H9 (cell line): ENCODE measurements at regions not wholly inside any gene's neighbourhood (a gene's known extent, or its start where the extent isn't known, plus 50 kb on each side); places are given as distances from the start of the nearest gene placed in this dataset.

ENCODE experiments used
- DNase-seq: peaks from one replicate; pipeline ENCODE4 v3.0.0-alpha.2; 2017
- H2AFZ ChIP-seq: one replicate; pipeline ENCODE4 v1.6.1; 2013; ENCODE audit warnings: mild to moderate bottlenecking, low read length, control low read depth, moderate library complexity
- H2AK5ac ChIP-seq: 2 replicates; pipeline ENCODE4 v1.6.1; 2013; ENCODE audit warnings: low read length, control low read depth, mixed read lengths; ENCODE audit not compliant: insufficient read length
- H2BK120ac ChIP-seq: one replicate; pipeline ENCODE4 v1.6.1; 2013; ENCODE audit warnings: low read depth, mild to moderate bottlenecking, low read length, control low read depth, inconsistent platforms; ENCODE audit not compliant: poor library complexity, severe bottlenecking
- H2BK12ac ChIP-seq: 2 replicates; pipeline ENCODE4 v1.6.1; 2013; ENCODE audit warnings: low read length, control low read depth, mixed read lengths, low read depth; ENCODE audit not compliant: insufficient read length
- H2BK15ac ChIP-seq: 2 replicates; pipeline ENCODE4 v1.6.1; 2013; ENCODE audit warnings: low read depth, low read length, control low read depth
- H2BK20ac ChIP-seq: one replicate; pipeline ENCODE4 v1.6.1; 2013; ENCODE audit warnings: low read depth, mild to moderate bottlenecking, low read length, control low read depth, inconsistent platforms; ENCODE audit not compliant: poor library complexity, severe bottlenecking
- H2BK5ac ChIP-seq: 2 replicates; pipeline ENCODE4 v1.6.1; 2013; ENCODE audit warnings: low read length, control low read depth, mixed read lengths; ENCODE audit not compliant: insufficient read length
- H3K14ac ChIP-seq: 2 replicates; pipeline ENCODE4 v1.6.1; 2013; ENCODE audit warnings: low read length, control low read depth; ENCODE audit not compliant: insufficient read depth
- H3K18ac ChIP-seq: 2 replicates; pipeline ENCODE4 v1.6.1; 2013; ENCODE audit warnings: low read depth, mild to moderate bottlenecking, mixed read lengths, low read length, control low read depth; ENCODE audit not compliant: insufficient read length
- H3K23ac ChIP-seq: 2 replicates; pipeline ENCODE4 v1.6.1; 2013; ENCODE audit warnings: low read length, control low read depth, mixed read lengths, low read depth; ENCODE audit not compliant: insufficient read length
- H3K23me2 ChIP-seq: 2 replicates; pipeline ENCODE4 v1.6.1; 2013; ENCODE audit warnings: low read depth, mild to moderate bottlenecking, mixed read lengths, low read length, control low read depth; ENCODE audit not compliant: insufficient read length, poor library complexity, severe bottlenecking
- H3K27ac ChIP-seq: 2 replicates; pipeline ENCODE4 v1.5.1; 2013; ENCODE audit warnings: low read length, control low read depth, mixed read lengths, low read depth; ENCODE audit not compliant: insufficient read length
- H3K27me3 ChIP-seq: 2 replicates; pipeline ENCODE4 v1.6.1; 2013; ENCODE audit warnings: low read length, control low read depth, inconsistent platforms; ENCODE audit not compliant: insufficient read depth
- H3K4ac ChIP-seq: 2 replicates; pipeline ENCODE4 v1.6.1; 2013; ENCODE audit warnings: low read depth, mild to moderate bottlenecking, control low read depth, inconsistent platforms, low read length, moderate library complexity
- H3K4me1 ChIP-seq: 2 replicates; pipeline ENCODE4 v1.6.1; 2013; ENCODE audit warnings: low read length, control low read depth, inconsistent platforms; ENCODE audit not compliant: insufficient read depth
- H3K4me2 ChIP-seq: 2 replicates; pipeline ENCODE4 v1.6.1; 2013; ENCODE audit warnings: low read length, control low read depth, mixed read lengths; ENCODE audit not compliant: insufficient read length, insufficient read depth
- H3K56ac ChIP-seq: 2 replicates; pipeline ENCODE4 v1.6.1; 2013; ENCODE audit warnings: low read depth, mild to moderate bottlenecking, mixed read lengths, low read length, control low read depth; ENCODE audit not compliant: insufficient read length
- H3K79me1 ChIP-seq: 2 replicates; pipeline ENCODE4 v1.6.1; 2013; ENCODE audit warnings: low read depth, mild to moderate bottlenecking, moderate library complexity, low read length, control low read depth, inconsistent platforms; ENCODE audit not compliant: insufficient read depth, poor library complexity, severe bottlenecking
- H3K79me2 ChIP-seq: 2 replicates; pipeline ENCODE4 v1.6.1; 2013; ENCODE audit warnings: low read length, control low read depth, inconsistent platforms; ENCODE audit not compliant: insufficient read depth
- H3K9ac ChIP-seq: 2 replicates; pipeline ENCODE4 v1.6.1; 2013; ENCODE audit warnings: low read length, control low read depth, mixed read lengths; ENCODE audit not compliant: insufficient read length; ENCODE audit errors: extremely low read depth
- H3K9me3 ChIP-seq: one replicate; pipeline ENCODE4 v1.6.1; 2013; ENCODE audit warnings: low read depth, low read length, inconsistent platforms; ENCODE audit not compliant: control insufficient read depth
- H3T11ph ChIP-seq: one replicate; pipeline ENCODE4 v1.6.1; 2013; ENCODE audit warnings: mild to moderate bottlenecking, low read length, control low read depth, inconsistent platforms
- H4K20me1 ChIP-seq: one replicate; pipeline ENCODE4 v1.6.1; 2013; ENCODE audit not compliant: control insufficient read depth, insufficient read length, insufficient read depth
- H4K5ac ChIP-seq: 2 replicates; pipeline ENCODE4 v1.6.1; 2013; ENCODE audit warnings: low read depth, mild to moderate bottlenecking, mixed read lengths, low read length, control low read depth; ENCODE audit not compliant: insufficient read length
- H4K8ac ChIP-seq: replicated peaks from 2 replicates; pipeline ENCODE4 v1.6.1; 2013; ENCODE audit warnings: low read length, control low read depth, mixed read lengths, low read depth; ENCODE audit not compliant: insufficient read length
- H4K91ac ChIP-seq: 2 replicates; pipeline ENCODE4 v1.6.1; 2013; ENCODE audit warnings: low read depth, mild to moderate bottlenecking, moderate library complexity, mixed read lengths, low read length, control low read depth; ENCODE audit not compliant: insufficient read length
- H3K27ac Mint-ChIP-seq, 3 experiments: 2 replicates in 2 of 3; 3 replicates in 1 of 3; pipeline ENCODE4 v1.8.0; 2020 to 2021; ENCODE audit warnings: mixed read lengths in 3 of 3, mild to moderate bottlenecking in 1 of 3, moderate library complexity in 1 of 3
- H3K27me3 Mint-ChIP-seq: 2 replicates; pipeline ENCODE4 v1.8.0; 2021; ENCODE audit warnings: low read depth, mild to moderate bottlenecking, moderate library complexity, mixed read lengths
- H3K36me3 Mint-ChIP-seq, 3 experiments: 2 replicates in 2 of 3; 3 replicates in 1 of 3; pipeline ENCODE4 v1.8.0; 2020 to 2021; ENCODE audit warnings: low read depth in 3 of 3, mixed read lengths in 3 of 3; ENCODE audit not compliant: insufficient read depth in 1 of 3
- H3K4me1 Mint-ChIP-seq, 2 experiments: 2 replicates each; pipeline ENCODE4 v1.8.0; 2020; ENCODE audit warnings: mixed read lengths in 2 of 2
- H3K4me3 Mint-ChIP-seq, 2 experiments: 2 replicates in 1 of 2; 3 replicates in 1 of 2; pipeline ENCODE4 v1.8.0; 2020 to 2021; ENCODE audit warnings: mild to moderate bottlenecking in 2 of 2, mixed read lengths in 2 of 2, moderate library complexity in 1 of 2
- H3K9me3 Mint-ChIP-seq, 2 experiments: 2 replicates in 1 of 2; 3 replicates in 1 of 2; pipeline ENCODE4 v1.8.0; 2020; ENCODE audit warnings: mild to moderate bottlenecking in 2 of 2, mixed read lengths in 2 of 2, moderate library complexity in 1 of 2
- WGBS: extraction: QIAGEN DNeasy Blood & Tissue Kit; methylation state at CpG from one replicate; pipeline ENCODE4 v1.1.7; 2013; ENCODE audit warnings: missing lambda C conversion rate, low lambda C conversion rate, mixed read lengths; ENCODE audit not compliant: insufficient read length; ENCODE audit errors: extremely low coverage; 5-methylcytosine and 5-hydroxymethylcytosine counted together
- TF ChIP-seq, protein P1 (sequence below): fragments of 200-600 bp; sonication (generic); conservative IDR thresholded peaks from 3 replicates; pipeline ENCODE4 v1.8.0; 2021; ENCODE audit warnings: antibody characterized with exemption, mild to moderate bottlenecking

- H4K20me1 ChIP-seq = no peaks in the 10 kb centered on the region
- no peaks in the 10 kb centered on the region for H3K4me1 ChIP-seq
- Mint-ChIP-seq H3K27ac (no peak overlapping the region), H3K27me3 (no peaks in the 10 kb centered on the region), H3K4me1 (no peaks in the 10 kb centered on the region), H3K9me3 (peaks cover 5 to 15% of the 10 kb centered on the region in 2 experiments), H3K36me3 (peaks cover 0 to 10% (median 0%) of the 10 kb centered on the region in 3 experiments; a peak in 4 of 7 replicates), H3K4me3 (no peak overlapping the region)
- H2BK15ac ChIP-seq = no peak overlapping the region
- WGBS = no CpG with 5 or more reads among the region's 1 CpG
- DNase-seq = no peak
- no peak overlapping the region for H3T11ph ChIP-seq
- H2BK5ac ChIP-seq = no peak overlapping the region
- H3K79me2 ChIP-seq = no peaks in the 10 kb centered on the region
- H3K27ac ChIP-seq = no peak overlapping the region
- no peak overlapping the region for H2BK12ac ChIP-seq
- H2AK5ac ChIP-seq = no peak overlapping the region
- no peak overlapping the region for H4K8ac ChIP-seq
- H3K4me2 ChIP-seq = no peak overlapping the region
- H3K23me2 ChIP-seq = no peaks in the 10 kb centered on the region
- no peak overlapping the region for H3K9ac ChIP-seq
- no peak overlapping the region for H3K18ac ChIP-seq
- TF ChIP-seq, protein P1, sequence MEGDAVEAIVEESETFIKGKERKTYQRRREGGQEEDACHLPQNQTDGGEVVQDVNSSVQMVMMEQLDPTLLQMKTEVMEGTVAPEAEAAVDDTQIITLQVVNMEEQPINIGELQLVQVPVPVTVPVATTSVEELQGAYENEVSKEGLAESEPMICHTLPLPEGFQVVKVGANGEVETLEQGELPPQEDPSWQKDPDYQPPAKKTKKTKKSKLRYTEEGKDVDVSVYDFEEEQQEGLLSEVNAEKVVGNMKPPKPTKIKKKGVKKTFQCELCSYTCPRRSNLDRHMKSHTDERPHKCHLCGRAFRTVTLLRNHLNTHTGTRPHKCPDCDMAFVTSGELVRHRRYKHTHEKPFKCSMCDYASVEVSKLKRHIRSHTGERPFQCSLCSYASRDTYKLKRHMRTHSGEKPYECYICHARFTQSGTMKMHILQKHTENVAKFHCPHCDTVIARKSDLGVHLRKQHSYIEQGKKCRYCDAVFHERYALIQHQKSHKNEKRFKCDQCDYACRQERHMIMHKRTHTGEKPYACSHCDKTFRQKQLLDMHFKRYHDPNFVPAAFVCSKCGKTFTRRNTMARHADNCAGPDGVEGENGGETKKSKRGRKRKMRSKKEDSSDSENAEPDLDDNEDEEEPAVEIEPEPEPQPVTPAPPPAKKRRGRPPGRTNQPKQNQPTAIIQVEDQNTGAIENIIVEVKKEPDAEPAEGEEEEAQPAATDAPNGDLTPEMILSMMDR = no peak
- H3K79me1 ChIP-seq = no peaks in the 10 kb centered on the region
- H4K91ac ChIP-seq = no peak overlapping the region
- no peak overlapping the region for H4K5ac ChIP-seq
- H2BK20ac ChIP-seq = no peak overlapping the region
- no peaks in the 10 kb centered on the region for H3K9me3 ChIP-seq
- H3K23ac ChIP-seq = no peak overlapping the region
- H3K56ac ChIP-seq = no peak overlapping the region
- H2BK120ac ChIP-seq = no peak overlapping the region
- H3K14ac ChIP-seq = no peak overlapping the region
- no peaks in the 10 kb centered on the region for H3K27me3 ChIP-seq
- no peak overlapping the region for H3K4ac ChIP-seq
- H2AFZ ChIP-seq = no peak overlapping the region
Measured at GRCh38 chr20:16143596-16143995, 429.7 kb downstream of the KIF16B start.
